ENCODE measurements at regions not wholly inside any gene's neighbourhood (a gene's known extent, or its start where the extent isn't known, plus 50 kb on each side); places are given as distances from the start of the nearest gene placed in this dataset.
"Not testable (repeated sequence)": the region's sequence is repeated elsewhere in the genome, so short reads cannot be mapped to it uniquely, and the experiment has no call there.

GRCh38 chr1:82786883-82787282 is 986.1 kb downstream of the ADGRL2 start:
- ChIA-PET POLR2A (ENCODE audit: low non-redundant PET) (no interaction called here), CTCF (no interaction called here)
- no peak for DNase-seq (ENCODE audit: low spot score)
- no peak overlapping the region for H3K27ac ChIP-seq
- no peak for TF ChIP-seq CTCF (conservative IDR thresholded peaks at IDR 0.05; ENCODE audit: low read depth)

- POLR2A ChIA-PET (ENCODE audit: low non-redundant PET) = no interaction called here
- no peak for TF ChIP-seq CTCF (conservative IDR thresholded peaks at IDR 0.05; ENCODE audit: low read depth)
- no peak overlapping the region for H3K27ac ChIP-seq
- CTCF ChIA-PET = no interaction called here
- DNase-seq (ENCODE audit: low spot score) = no peak
Measured at GRCh38 chr1:82785268-82785790, 984.6 kb downstream of the ADGRL2 start.

DNA sequence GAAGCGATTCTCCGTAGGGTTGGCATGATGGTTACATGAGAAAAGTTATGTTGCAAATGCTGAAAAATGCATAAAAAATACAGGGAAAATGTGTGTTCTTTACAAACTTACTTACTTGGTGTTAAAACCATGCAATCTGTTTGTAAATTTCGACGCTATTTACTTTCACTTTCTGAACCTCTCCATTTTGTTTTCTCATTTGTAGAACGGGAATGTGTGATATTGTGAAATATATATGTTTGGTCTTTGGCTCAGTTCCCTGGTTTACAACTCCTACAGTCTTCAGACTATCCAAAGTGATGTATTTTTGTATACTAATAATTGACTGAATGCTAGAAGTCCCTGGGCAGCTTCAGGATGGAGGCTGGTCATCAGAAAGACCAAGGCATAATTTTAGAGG is 982.3 kb downstream of the ADGRL2 start:
- no peak for TF ChIP-seq CTCF (conservative IDR thresholded peaks at IDR 0.05; ENCODE audit: low read depth)
- CTCF ChIA-PET = no interaction called here
- POLR2A ChIA-PET (ENCODE audit: low non-redundant PET) = no interaction called here
- H3K27ac ChIP-seq = no peak overlapping the region
- no peak for DNase-seq (ENCODE audit: low spot score)

- no peak for DNase-seq (ENCODE audit: low spot score)
- no peak for TF ChIP-seq CTCF (conservative IDR thresholded peaks at IDR 0.05; ENCODE audit: low read depth)
- CTCF ChIA-PET = interaction anchor here (0.6 kb wide), 1 partner anchor 56 kb away, joined by 3 read pairs; no protein-coding TSS in a partner anchor
- H3K27ac ChIP-seq = no peak overlapping the region
- POLR2A ChIA-PET (ENCODE audit: low non-redundant PET) = no interaction called here
Measured at GRCh38 chr1:82782599-82782998, 981.9 kb downstream of the ADGRL2 start.

DNA sequence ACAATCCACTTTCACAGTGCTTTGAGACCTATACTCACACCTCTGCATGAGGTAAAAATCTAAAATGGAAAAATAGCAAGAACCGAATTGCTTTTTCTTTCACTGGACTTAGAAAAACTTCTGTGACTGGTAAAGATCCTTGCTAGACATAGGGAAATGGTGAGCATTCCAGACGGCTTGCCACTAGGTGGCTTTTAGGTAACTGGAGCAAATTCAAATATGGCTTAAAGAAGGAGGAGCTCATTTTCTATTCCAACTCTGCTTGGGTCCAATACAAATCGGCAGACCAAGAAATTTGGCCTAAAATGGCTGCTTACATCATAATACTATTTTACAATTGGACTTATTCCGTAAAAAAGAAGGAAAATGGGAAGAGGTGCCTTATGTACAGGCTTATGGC is 977.9 kb downstream of the ADGRL2 start:
- no peak for TF ChIP-seq CTCF (conservative IDR thresholded peaks at IDR 0.05; ENCODE audit: low read depth)
- ChIA-PET CTCF (interaction anchor here (0.7 kb wide), 1 partner anchor 182 kb away, joined by 3 read pairs; no protein-coding TSS in a partner anchor), POLR2A (ENCODE audit: low non-redundant PET) (no interaction called here)
- no peak overlapping the region for H3K27ac ChIP-seq
- DNase-seq (ENCODE audit: low spot score) = no peak

GRCh38 chr1:82777240-82777639 is 976.5 kb downstream of the ADGRL2 start:
- CTCF ChIA-PET = no interaction called here
- POLR2A ChIA-PET (ENCODE audit: low non-redundant PET) = no interaction called here
- DNase-seq (ENCODE audit: low spot score) = no peak
- no peak overlapping the region for H3K27ac ChIP-seq
- no peak for TF ChIP-seq CTCF (conservative IDR thresholded peaks at IDR 0.05; ENCODE audit: low read depth)

DNA sequence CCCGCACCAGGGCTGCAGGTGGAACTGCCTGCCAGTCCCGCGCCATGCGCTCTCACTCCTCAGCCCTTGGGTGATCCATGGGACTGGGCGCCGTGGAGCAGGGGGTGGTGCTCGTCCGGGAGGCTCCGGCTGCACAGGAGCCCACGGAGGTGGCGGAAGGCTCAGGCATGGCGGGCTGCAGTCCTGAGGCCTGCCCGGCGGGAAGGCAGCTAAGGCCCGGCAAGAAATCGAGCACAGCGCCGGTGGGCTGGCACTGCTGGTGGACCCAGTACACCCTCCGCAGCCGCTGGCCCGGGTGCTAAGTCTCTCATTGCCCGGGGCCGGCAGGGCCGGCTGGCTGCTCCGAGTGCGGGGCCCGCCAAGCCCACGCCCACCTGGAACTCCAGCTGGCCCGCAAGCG is 976.0 kb downstream of the ADGRL2 start:
- DNase-seq (ENCODE audit: low spot score); H3K27ac ChIP-seq; POLR2A ChIA-PET (ENCODE audit: low non-redundant PET): not testable (repeated sequence)
- CTCF ChIA-PET = interaction anchor here (0.6 kb wide), 1 partner anchor 1112 kb away, joined by 3 read pairs; no protein-coding TSS in a partner anchor
